ENCODE measurements at regions not wholly inside any gene's neighbourhood (a gene's known extent, or its start where the extent isn't known, plus 50 kb on each side); places are given as distances from the start of the nearest gene placed in this dataset.

- TF ChIP-seq POLR2A (IDR thresholded peaks at IDR 0.05; ENCODE audit: low read length), result no peak
- no peak for TF ChIP-seq GATA1 (IDR thresholded peaks at IDR 0.05; ENCODE audit: low read depth, low read length)
Observed at GRCh38 chr2:199191461-199191860, 266.3 kb downstream of the SATB2 start.
